ENCODE measurements at regions not wholly inside any gene's neighbourhood (a gene's known extent, or its start where the extent isn't known, plus 50 kb on each side); places are given as distances from the start of the nearest gene placed in this dataset.

GRCh38 chr5:2489306-2489705, 262.2 kb downstream of the IRX2 start:
- no peak for ATAC-seq

GRCh38 chr5:2488593-2488992, 262.9 kb downstream of the IRX2 start:
- no peak for ATAC-seq

- ATAC-seq = no peak
Observed at GRCh38 chr5:2487152-2487763, 264.2 kb downstream of the IRX2 start.

GRCh38 chr5:2486373-2486772, 265.1 kb downstream of the IRX2 start:
- ATAC-seq = no peak

GRCh38 chr5:2482778-2483177, 268.7 kb downstream of the IRX2 start:
- no peak for ATAC-seq

GRCh38 chr5:2480871-2481270, 270.6 kb downstream of the IRX2 start:
- no peak for ATAC-seq

- no peak for ATAC-seq
Observed at GRCh38 chr5:2475902-2476301, 275.6 kb downstream of the IRX2 start.

- ATAC-seq = no peak
Observed at GRCh38 chr5:2472670-2473069, 278.8 kb downstream of the IRX2 start.

GRCh38 chr5:2471152-2471879, 280.2 kb downstream of the IRX2 start:
- no peak for ATAC-seq

- no peak for ATAC-seq
Observed at GRCh38 chr5:2466966-2467365, 284.5 kb downstream of the IRX2 start.

GRCh38 chr5:2465383-2465782, 286.1 kb downstream of the IRX2 start:
- no peak for ATAC-seq

- ATAC-seq = no peak
Observed at GRCh38 chr5:2464141-2464540, 287.3 kb downstream of the IRX2 start.

- ATAC-seq = no peak
Observed at GRCh38 chr5:2461701-2462691, 289.5 kb downstream of the IRX2 start.

GRCh38 chr5:2460098-2460497, 291.4 kb downstream of the IRX2 start:
- no peak for ATAC-seq

GRCh38 chr5:2459251-2459650, 292.2 kb downstream of the IRX2 start:
- no peak for ATAC-seq

- ATAC-seq = no peak
Observed at GRCh38 chr5:2455878-2456277, 295.6 kb downstream of the IRX2 start.

GRCh38 chr5:2454876-2455275, 296.6 kb downstream of the IRX2 start:
- no peak for ATAC-seq

GRCh38 chr5:2453781-2454180, 297.7 kb downstream of the IRX2 start:
- no peak for ATAC-seq

GRCh38 chr5:2451100-2451499, 300.4 kb downstream of the IRX2 start:
- no peak for ATAC-seq

- ATAC-seq = no peak
Observed at GRCh38 chr5:2442496-2443354, 308.8 kb downstream of the IRX2 start.

- ATAC-seq = no peak
Observed at GRCh38 chr5:2441495-2442180, 309.8 kb downstream of the IRX2 start.

- no peak for ATAC-seq
Observed at GRCh38 chr5:2439608-2440007, 311.9 kb downstream of the IRX2 start.
